PC-9 (cell line): ENCODE measurements at regions not wholly inside any gene's neighbourhood (a gene's known extent, or its start where the extent isn't known, plus 50 kb on each side); places are given as distances from the start of the nearest gene placed in this dataset.

Source experiments
- CTCF ChIP-seq: fragments of 200-600 bp; sonication (generic); conservative IDR thresholded peaks from 2 replicates; pipeline ENCODE4 v1.6.1; 2017; ENCODE audit warnings: mixed run types, antibody characterized with exemption, mild to moderate bottlenecking, moderate library complexity
- EZH2 ChIP-seq: fragments of 200-600 bp; sonication (generic); IDR thresholded peaks from 2 replicates; pipeline ENCODE4 v1.8.0; 2017; ENCODE audit warnings: antibody characterized with exemption, low read depth

- TF ChIP-seq CTCF (no peak), EZH2 (no peak)
Observed at GRCh38 chr21:20373031-20373430, 625.2 kb upstream of the NCAM2 start.
